ENCODE measurements at regions not wholly inside any gene's neighbourhood (a gene's known extent, or its start where the extent isn't known, plus 50 kb on each side); places are given as distances from the start of the nearest gene placed in this dataset.

DNA sequence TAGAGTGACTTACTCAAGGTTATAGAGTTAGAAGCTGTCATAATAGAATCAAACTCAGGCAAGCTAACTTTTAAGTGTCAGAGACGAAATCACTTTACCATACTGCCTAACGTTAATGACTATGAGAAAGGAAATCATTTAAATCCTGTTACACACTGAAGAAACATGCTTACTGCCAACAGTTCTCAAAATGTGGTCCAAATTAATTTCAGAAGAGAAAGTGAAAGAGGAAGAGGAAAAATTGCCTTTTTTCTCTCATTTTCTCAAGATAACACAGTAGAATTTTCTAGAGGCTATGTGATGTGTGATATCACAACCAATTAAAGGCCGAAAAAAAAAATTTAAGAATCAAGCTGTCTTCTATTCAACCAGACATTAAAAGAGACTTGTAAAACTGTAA, 1362.7 kb upstream of the CHAC2 start:
- TF ChIP-seq, protein P1, sequence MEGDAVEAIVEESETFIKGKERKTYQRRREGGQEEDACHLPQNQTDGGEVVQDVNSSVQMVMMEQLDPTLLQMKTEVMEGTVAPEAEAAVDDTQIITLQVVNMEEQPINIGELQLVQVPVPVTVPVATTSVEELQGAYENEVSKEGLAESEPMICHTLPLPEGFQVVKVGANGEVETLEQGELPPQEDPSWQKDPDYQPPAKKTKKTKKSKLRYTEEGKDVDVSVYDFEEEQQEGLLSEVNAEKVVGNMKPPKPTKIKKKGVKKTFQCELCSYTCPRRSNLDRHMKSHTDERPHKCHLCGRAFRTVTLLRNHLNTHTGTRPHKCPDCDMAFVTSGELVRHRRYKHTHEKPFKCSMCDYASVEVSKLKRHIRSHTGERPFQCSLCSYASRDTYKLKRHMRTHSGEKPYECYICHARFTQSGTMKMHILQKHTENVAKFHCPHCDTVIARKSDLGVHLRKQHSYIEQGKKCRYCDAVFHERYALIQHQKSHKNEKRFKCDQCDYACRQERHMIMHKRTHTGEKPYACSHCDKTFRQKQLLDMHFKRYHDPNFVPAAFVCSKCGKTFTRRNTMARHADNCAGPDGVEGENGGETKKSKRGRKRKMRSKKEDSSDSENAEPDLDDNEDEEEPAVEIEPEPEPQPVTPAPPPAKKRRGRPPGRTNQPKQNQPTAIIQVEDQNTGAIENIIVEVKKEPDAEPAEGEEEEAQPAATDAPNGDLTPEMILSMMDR (conservative IDR thresholded peaks at IDR 0.05): no peak
- TF ChIP-seq EZH2 (IDR thresholded peaks at IDR 0.05; ENCODE audit: low read depth): no peak

Data from PC-9 (cell line).